Upper lobe of left lung (tissue), 4 donors: ENCODE measurements at regions not wholly inside any gene's neighbourhood (a gene's known extent, or its start where the extent isn't known, plus 50 kb on each side); places are given as distances from the start of the nearest gene placed in this dataset.

Experiments used
- POLR2A ChIP-seq, 4 donors: fragments of 450-650 bp; IDR thresholded peaks; one replicate each; pipeline ENCODE4 v1.5.1; 2016 to 2017; ENCODE audit warnings: antibody characterized with exemption in 4 of 4, mild to moderate bottlenecking in 2 of 4
- POLR2AphosphoS5 ChIP-seq, 2 donors: sonication (generic); formaldehyde crosslinking; IDR thresholded peaks; one replicate each; pipeline ENCODE4 v1.5.1; 2017; ENCODE audit warnings: antibody characterized with exemption in 2 of 2
- TF ChIP-seq, protein P1 (sequence below), 6 experiments: fragments of 450-650 bp in 4 of 6; fragments of 200-600 bp in 2 of 6; sonication (generic) in 2 of 6; IDR thresholded peaks; one replicate each; pipeline ENCODE4 v1.5.1; 2016 to 2019; ENCODE audit warnings: antibody characterized with exemption in 6 of 6

DNA sequence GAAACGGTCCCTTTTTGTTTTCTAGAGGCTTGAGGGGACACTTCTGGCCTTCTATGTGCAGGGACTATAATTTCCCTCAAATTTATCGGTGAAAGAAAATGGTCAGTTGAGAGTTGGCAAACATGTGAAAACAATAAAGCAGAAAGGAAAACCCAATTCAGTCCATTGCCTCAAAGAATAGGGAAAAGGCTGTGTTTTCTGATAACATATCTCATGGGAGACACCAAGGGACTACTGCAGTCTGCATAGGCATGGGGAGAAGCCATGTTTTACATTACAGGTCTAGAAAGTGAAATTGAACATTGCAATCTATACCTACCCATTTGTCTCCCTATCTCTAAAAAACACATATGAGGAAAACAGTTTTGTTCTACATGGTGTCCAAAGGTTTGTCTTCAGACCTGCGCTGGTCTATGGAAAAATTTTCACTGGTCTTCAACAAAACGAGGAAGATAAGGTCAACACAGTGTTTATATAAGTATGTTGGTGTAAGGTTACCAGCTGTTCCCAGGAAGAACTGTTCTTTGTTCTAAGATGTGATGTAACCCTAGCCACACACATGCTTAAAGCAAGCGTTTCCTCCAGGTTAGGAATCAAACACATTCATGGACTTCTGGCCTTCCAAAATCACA lies 179.7 kb downstream of the MREG start:
- TF ChIP-seq, protein P1, sequence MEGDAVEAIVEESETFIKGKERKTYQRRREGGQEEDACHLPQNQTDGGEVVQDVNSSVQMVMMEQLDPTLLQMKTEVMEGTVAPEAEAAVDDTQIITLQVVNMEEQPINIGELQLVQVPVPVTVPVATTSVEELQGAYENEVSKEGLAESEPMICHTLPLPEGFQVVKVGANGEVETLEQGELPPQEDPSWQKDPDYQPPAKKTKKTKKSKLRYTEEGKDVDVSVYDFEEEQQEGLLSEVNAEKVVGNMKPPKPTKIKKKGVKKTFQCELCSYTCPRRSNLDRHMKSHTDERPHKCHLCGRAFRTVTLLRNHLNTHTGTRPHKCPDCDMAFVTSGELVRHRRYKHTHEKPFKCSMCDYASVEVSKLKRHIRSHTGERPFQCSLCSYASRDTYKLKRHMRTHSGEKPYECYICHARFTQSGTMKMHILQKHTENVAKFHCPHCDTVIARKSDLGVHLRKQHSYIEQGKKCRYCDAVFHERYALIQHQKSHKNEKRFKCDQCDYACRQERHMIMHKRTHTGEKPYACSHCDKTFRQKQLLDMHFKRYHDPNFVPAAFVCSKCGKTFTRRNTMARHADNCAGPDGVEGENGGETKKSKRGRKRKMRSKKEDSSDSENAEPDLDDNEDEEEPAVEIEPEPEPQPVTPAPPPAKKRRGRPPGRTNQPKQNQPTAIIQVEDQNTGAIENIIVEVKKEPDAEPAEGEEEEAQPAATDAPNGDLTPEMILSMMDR (IDR thresholded peaks at IDR 0.05) = no peak
- TF ChIP-seq POLR2AphosphoS5 (IDR thresholded peaks at IDR 0.05) (no peak), POLR2A (IDR thresholded peaks at IDR 0.05) (no peak)
